ENCODE measurements at regions not wholly inside any gene's neighbourhood (a gene's known extent, or its start where the extent isn't known, plus 50 kb on each side); places are given as distances from the start of the nearest gene placed in this dataset.

DNA sequence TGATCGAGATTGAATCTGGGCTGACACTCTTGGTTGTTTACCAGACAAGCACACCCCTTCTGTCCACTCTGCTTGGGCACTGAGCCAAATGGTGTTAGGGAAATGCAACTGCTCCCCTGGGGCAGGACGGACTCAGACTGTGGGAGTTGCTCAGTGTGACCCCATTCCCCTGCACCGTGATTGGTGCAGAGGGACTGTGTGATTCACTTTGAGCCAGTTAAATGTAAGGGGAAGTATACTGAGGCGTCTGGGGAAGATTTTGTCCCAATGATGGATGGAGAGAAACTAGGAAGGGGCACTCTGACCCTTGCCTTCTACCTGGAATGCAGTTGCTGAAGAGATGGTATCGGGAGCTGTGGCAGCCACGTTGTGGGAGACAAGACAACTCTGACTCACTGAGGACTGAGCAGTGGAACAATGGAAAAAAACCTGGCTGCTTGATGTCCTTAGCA lies 196.0 kb upstream of the ANKRD55 start:
- Histone ChIP-seq H3K36me3 (ENCODE audit: control insufficient read depth, insufficient read depth, low read length) (no peaks in the 10 kb centered on the region), H3K4me2 (ENCODE audit: extremely low read depth, insufficient read depth, low read length) (no peak overlapping the region), H4K20me1 (ENCODE audit: control insufficient read depth, extremely low read depth, insufficient read depth, low read length) (no peaks in the 10 kb centered on the region), H3K9ac (ENCODE audit: insufficient read depth, low read length) (no peak overlapping the region), H3K79me2 (ENCODE audit: control insufficient read depth, insufficient read depth, low read length) (no peaks in the 10 kb centered on the region), H3K27ac (ENCODE audit: insufficient read depth, low read length) (no peak overlapping the region), H3K9me3 (ENCODE audit: control insufficient read depth, insufficient read depth, low read depth, low read length) (no peaks in the 10 kb centered on the region), H3K27me3 (ENCODE audit: control insufficient read depth, insufficient read depth, low read length) (no peaks in the 10 kb centered on the region), H2AFZ (ENCODE audit: low read length) (peak overlapping the region; percentile 22), H3K4me1 (ENCODE audit: control insufficient read depth, extremely low read depth, insufficient read depth, low read length) (peaks cover 2% of the 10 kb centered on the region), H3K4me3 (replicated peaks in 1 of 4; ENCODE audit: control extremely low read depth in 1 of 4, insufficient read depth in 1 of 4, low read depth in 3 of 4, low read length in 4 of 4) (no peak overlapping the region)
- DNase-seq (ENCODE audit: low read depth in 2 of 2) = peak in 1 of 2 donors; percentile 16
- TF ChIP-seq, protein P1, sequence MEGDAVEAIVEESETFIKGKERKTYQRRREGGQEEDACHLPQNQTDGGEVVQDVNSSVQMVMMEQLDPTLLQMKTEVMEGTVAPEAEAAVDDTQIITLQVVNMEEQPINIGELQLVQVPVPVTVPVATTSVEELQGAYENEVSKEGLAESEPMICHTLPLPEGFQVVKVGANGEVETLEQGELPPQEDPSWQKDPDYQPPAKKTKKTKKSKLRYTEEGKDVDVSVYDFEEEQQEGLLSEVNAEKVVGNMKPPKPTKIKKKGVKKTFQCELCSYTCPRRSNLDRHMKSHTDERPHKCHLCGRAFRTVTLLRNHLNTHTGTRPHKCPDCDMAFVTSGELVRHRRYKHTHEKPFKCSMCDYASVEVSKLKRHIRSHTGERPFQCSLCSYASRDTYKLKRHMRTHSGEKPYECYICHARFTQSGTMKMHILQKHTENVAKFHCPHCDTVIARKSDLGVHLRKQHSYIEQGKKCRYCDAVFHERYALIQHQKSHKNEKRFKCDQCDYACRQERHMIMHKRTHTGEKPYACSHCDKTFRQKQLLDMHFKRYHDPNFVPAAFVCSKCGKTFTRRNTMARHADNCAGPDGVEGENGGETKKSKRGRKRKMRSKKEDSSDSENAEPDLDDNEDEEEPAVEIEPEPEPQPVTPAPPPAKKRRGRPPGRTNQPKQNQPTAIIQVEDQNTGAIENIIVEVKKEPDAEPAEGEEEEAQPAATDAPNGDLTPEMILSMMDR (conservative IDR thresholded peaks at IDR 0.05 in 1 of 2, IDR thresholded peaks at IDR 0.05 in 1 of 2; ENCODE audit: low read depth in 1 of 2, low read length in 2 of 2) = no peak
- no peak for TF ChIP-seq EZH2 (IDR thresholded peaks at IDR 0.05; ENCODE audit: low read length, missing control alignments)

DNA sequence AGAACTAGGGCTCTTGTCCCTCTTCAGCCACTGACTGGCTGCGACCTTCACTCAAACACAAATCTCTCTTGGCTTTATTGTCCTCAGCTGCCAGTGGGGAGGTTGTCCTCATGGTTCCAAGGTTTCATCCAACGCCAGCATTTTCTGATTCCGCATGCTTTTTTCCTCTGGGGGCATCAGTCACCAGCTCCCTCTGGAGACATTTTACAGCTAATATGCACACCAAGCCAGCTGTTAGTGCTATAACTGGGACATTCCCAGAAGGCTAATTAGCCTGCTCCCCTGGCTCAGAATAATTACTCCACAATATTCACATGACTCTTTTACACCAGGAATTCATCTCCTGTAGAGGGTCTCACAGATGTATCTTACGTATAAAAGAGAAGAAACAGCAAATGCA lies 193.6 kb upstream of the ANKRD55 start:
- DNase-seq (ENCODE audit: low read depth in 2 of 2) = no peak
- TF ChIP-seq, protein P1 (conservative IDR thresholded peaks at IDR 0.05 in 1 of 2, IDR thresholded peaks at IDR 0.05 in 1 of 2; ENCODE audit: low read depth in 1 of 2, low read length in 2 of 2) = no peak
- TF ChIP-seq EZH2 (IDR thresholded peaks at IDR 0.05; ENCODE audit: low read length, missing control alignments) = no peak
- no peak overlapping the region for H3K27ac ChIP-seq (ENCODE audit: insufficient read depth, low read length)
- no peaks in the 10 kb centered on the region for H4K20me1 ChIP-seq (ENCODE audit: control insufficient read depth, extremely low read depth, insufficient read depth, low read length)
- H3K9ac ChIP-seq (ENCODE audit: insufficient read depth, low read length) = no peak overlapping the region
- H3K4me2 ChIP-seq (ENCODE audit: extremely low read depth, insufficient read depth, low read length) = no peak overlapping the region
- no peaks in the 10 kb centered on the region for H3K36me3 ChIP-seq (ENCODE audit: control insufficient read depth, insufficient read depth, low read length)
- H3K27me3 ChIP-seq (ENCODE audit: control insufficient read depth, insufficient read depth, low read length) = no peaks in the 10 kb centered on the region
- H3K9me3 ChIP-seq (ENCODE audit: control insufficient read depth, insufficient read depth, low read depth, low read length) = no peaks in the 10 kb centered on the region
- no peak overlapping the region for H2AFZ ChIP-seq (ENCODE audit: low read length)
- H3K4me3 ChIP-seq (replicated peaks in 1 of 4; ENCODE audit: control extremely low read depth in 1 of 4, insufficient read depth in 1 of 4, low read depth in 3 of 4, low read length in 4 of 4) = no peak overlapping the region
- no peaks in the 10 kb centered on the region for H3K79me2 ChIP-seq (ENCODE audit: control insufficient read depth, insufficient read depth, low read length)
- H3K4me1 ChIP-seq (ENCODE audit: control insufficient read depth, extremely low read depth, insufficient read depth, low read length) = peaks cover 2% of the 10 kb centered on the region

DNA sequence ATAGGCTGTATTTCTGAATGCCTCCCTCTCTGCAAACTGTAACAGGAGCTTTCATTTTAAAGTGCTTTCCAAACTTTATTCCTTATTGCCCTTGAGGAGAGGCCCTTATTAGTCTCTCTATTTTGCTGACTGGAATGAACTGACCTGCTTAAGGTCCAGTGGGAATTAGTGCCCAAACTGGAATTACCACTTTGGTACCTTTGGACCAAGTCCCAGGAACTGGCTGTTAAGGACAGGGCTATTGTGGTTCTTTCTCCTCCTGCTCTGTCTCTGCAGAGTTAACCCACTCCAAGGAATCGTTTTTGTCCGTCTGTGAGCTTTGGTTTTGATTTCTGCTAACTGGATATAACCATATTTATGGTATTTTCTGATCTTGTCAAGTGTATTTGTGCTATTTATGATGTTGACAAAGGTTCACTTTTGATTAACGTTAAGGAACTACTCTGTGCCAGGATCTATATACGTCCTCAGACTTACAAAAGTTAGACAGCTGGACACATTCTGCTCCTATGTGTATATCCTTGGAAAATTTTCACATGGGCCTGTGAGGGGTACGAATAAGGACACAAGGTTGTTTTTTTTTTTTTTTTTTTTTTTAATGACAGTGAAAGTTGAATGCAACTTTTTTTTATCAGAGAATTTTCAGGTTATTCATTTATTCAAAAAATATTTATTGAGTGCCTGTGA lies 189.1 kb upstream of the ANKRD55 start:
- no peaks in the 10 kb centered on the region for H4K20me1 ChIP-seq (ENCODE audit: control insufficient read depth, extremely low read depth, insufficient read depth, low read length)
- H3K27me3 ChIP-seq (ENCODE audit: control insufficient read depth, insufficient read depth, low read length) = no peaks in the 10 kb centered on the region
- no peaks in the 10 kb centered on the region for H3K79me2 ChIP-seq (ENCODE audit: control insufficient read depth, insufficient read depth, low read length)
- H3K4me3 ChIP-seq (replicated peaks in 1 of 4; ENCODE audit: control extremely low read depth in 1 of 4, insufficient read depth in 1 of 4, low read depth in 3 of 4, low read length in 4 of 4) = no peak overlapping the region
- H2AFZ ChIP-seq (ENCODE audit: low read length) = no peak overlapping the region
- no peaks in the 10 kb centered on the region for H3K4me1 ChIP-seq (ENCODE audit: control insufficient read depth, extremely low read depth, insufficient read depth, low read length)
- no peak overlapping the region for H3K9ac ChIP-seq (ENCODE audit: insufficient read depth, low read length)
- H3K36me3 ChIP-seq (ENCODE audit: control insufficient read depth, insufficient read depth, low read length) = no peaks in the 10 kb centered on the region
- no peak for DNase-seq (ENCODE audit: low read depth in 2 of 2)
- no peak overlapping the region for H3K4me2 ChIP-seq (ENCODE audit: extremely low read depth, insufficient read depth, low read length)
- no peaks in the 10 kb centered on the region for H3K9me3 ChIP-seq (ENCODE audit: control insufficient read depth, insufficient read depth, low read depth, low read length)
- TF ChIP-seq, protein P1 (conservative IDR thresholded peaks at IDR 0.05 in 1 of 2, IDR thresholded peaks at IDR 0.05 in 1 of 2; ENCODE audit: low read depth in 1 of 2, low read length in 2 of 2) = no peak
- TF ChIP-seq EZH2 (IDR thresholded peaks at IDR 0.05; ENCODE audit: low read length, missing control alignments) = no peak
- H3K27ac ChIP-seq (ENCODE audit: insufficient read depth, low read length) = no peak overlapping the region

Measured in fibroblast of lung (primary cell).